Panc1 (cell line): ENCODE measurements at regions not wholly inside any gene's neighbourhood (a gene's known extent, or its start where the extent isn't known, plus 50 kb on each side); places are given as distances from the start of the nearest gene placed in this dataset.

Experiments used
- ATAC-seq: fragments of 200-7000 bp; cut with Tn5 transposase; 2 replicates; pipeline ENCODE4 v1.9.1; 2020; ENCODE audit warnings: mild to moderate bottlenecking, moderate library complexity
- BruUV-seq: library from RNA; stranded (reverse); fragments of 400-500 nt; replicated peaks from 2 replicates; lab custom pipeline; 2021; lab: Mats Ljungman, UMichigan
- CTCF ChIA-PET: fragments of 300-600 bp; sonication (Branson Sonifier 250); formaldehyde crosslinking; loops from one replicate; lab custom pipeline; 2022; ENCODE audit warnings: antibody characterized with exemption; lab: Charles Lee
- POLR2A ChIA-PET: fragments of 300-600 bp; sonication (Branson Sonifier 250); formaldehyde crosslinking; loops from one replicate; lab custom pipeline; 2022; ENCODE audit warnings: antibody characterized with exemption; lab: Charles Lee
- DNase-seq: peaks from one replicate; pipeline ENCODE4 v3.0.0-alpha.2; 2010; ENCODE audit warnings: low read depth, low spot score
- H3K27ac ChIP-seq: 2 replicates; pipeline ENCODE4 v1.5.1; 2011; ENCODE audit warnings: mild to moderate bottlenecking, low read length, inconsistent platforms
- H3K27me3 ChIP-seq: fragments of 200-500 bp; sonication (Bioruptor generic); 2 replicates; pipeline ENCODE4 v1.6.0; 2014; ENCODE audit warnings: low read length, inconsistent platforms; ENCODE audit not compliant: control insufficient read depth, insufficient read depth
- H3K36me3 ChIP-seq: fragments of 200-500 bp; sonication (Bioruptor generic); 2 replicates; pipeline ENCODE4 v1.5.1; 2014; ENCODE audit warnings: inconsistent platforms, mild to moderate bottlenecking, low read length, moderate library complexity; ENCODE audit not compliant: control insufficient read depth, insufficient read depth
- H3K4me1 ChIP-seq: 2 replicates; pipeline ENCODE4 v1.5.1; 2011; ENCODE audit warnings: inconsistent platforms, mild to moderate bottlenecking, low read length, moderate library complexity; ENCODE audit not compliant: control insufficient read depth, insufficient read depth
- H3K4me3 ChIP-seq, 2 experiments: 2 replicates each; pipeline ENCODE4 v1.5.1; 2011 to 2012; ENCODE audit warnings: low read depth in 2 of 2, low read length in 2 of 2, mild to moderate bottlenecking in 2 of 2, inconsistent platforms in 1 of 2, moderate library complexity in 1 of 2
- H3K9me3 ChIP-seq: fragments of 200-500 bp; sonication (Bioruptor generic); 2 replicates; pipeline ENCODE4 v1.5.1; 2014; ENCODE audit warnings: low read depth, mild to moderate bottlenecking, inconsistent platforms, low read length, moderate library complexity; ENCODE audit not compliant: control insufficient read depth, insufficient read depth
- POLR2AphosphoS5 ChIP-seq: IDR thresholded peaks from 2 replicates; pipeline ENCODE4 v1.6.1; 2012; ENCODE audit warnings: mild to moderate bottlenecking, low read depth, low read length, moderate library complexity
- SIN3A ChIP-seq: IDR thresholded peaks from 2 replicates; pipeline ENCODE4 v1.6.1; 2012; ENCODE audit warnings: low read depth, mild to moderate bottlenecking, low read length, moderate library complexity, borderline replicate concordance; ENCODE audit not compliant: insufficient read depth
- TCF7L2 ChIP-seq: IDR thresholded peaks from 2 replicates; pipeline ENCODE4 v1.6.1; 2011; ENCODE audit warnings: mild to moderate bottlenecking, low read depth, low read length, inconsistent platforms
- in situ Hi-C: cut with HindIII; loops from 2 replicates; pipeline ENCODE4 v1.10.0; 2016; ENCODE audit warnings: low sequenced_read_pairs, low pct_unique_long_range_greater_than_20kb
- intact Hi-C: fragments of 100-400 bp; cut with micrococcal nuclease; formaldehyde crosslinking; loops from one replicate; pipeline ENCODE4 v1.10.0; 2022; ENCODE audit not compliant: unreplicated experiment
- TF ChIP-seq, protein P1 (sequence below), 2 experiments: IDR thresholded peaks; 2 replicates each; pipeline ENCODE4 v1.6.1; 2011 to 2012; ENCODE audit warnings: low read depth in 2 of 2, control low read depth in 1 of 2, low read length in 1 of 2, mild to moderate bottlenecking in 1 of 2, moderate library complexity in 1 of 2; ENCODE audit not compliant: insufficient read depth in 1 of 2
- TF ChIP-seq, protein P2 (sequence below): fragments of 450-650 bp; IDR thresholded peaks from 2 replicates; pipeline ENCODE4 v1.5.1; 2017; ENCODE audit warnings: mild to moderate bottlenecking

DNA sequence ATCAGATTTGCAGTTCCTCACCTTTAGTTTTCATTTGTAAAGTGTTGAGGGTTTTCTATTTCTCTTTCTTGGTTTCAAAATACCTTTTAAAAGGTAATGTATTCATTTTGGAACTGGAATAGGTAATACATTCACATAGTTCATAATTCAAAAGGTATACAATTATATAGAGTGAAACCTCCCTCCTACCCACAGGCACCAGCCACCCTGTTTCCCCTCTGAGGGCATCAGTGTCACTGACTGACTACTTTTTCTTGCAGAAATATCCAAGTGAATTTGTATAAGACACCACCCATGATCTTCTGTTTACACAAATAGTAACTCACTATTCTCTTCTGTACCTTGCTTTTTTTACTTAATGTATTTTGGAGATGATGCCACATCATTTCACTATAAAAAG is 139.6 kb upstream of the EGLN3 start:
- ATAC-seq, result no peak
- CTCF ChIA-PET, result no interaction called here
- Histone ChIP-seq H3K9me3 (no peaks in the 10 kb centered on the region), H3K27me3 (no peaks in the 10 kb centered on the region), H3K4me1 (no peaks in the 10 kb centered on the region), H3K36me3 (no peaks in the 10 kb centered on the region), H3K4me3 (no peak overlapping the region), H3K27ac (no peak overlapping the region)
- DNase-seq, result no peak
- POLR2A ChIA-PET, result no interaction called here
- intact Hi-C loops, result no loop called here
- TF ChIP-seq, protein P1, sequence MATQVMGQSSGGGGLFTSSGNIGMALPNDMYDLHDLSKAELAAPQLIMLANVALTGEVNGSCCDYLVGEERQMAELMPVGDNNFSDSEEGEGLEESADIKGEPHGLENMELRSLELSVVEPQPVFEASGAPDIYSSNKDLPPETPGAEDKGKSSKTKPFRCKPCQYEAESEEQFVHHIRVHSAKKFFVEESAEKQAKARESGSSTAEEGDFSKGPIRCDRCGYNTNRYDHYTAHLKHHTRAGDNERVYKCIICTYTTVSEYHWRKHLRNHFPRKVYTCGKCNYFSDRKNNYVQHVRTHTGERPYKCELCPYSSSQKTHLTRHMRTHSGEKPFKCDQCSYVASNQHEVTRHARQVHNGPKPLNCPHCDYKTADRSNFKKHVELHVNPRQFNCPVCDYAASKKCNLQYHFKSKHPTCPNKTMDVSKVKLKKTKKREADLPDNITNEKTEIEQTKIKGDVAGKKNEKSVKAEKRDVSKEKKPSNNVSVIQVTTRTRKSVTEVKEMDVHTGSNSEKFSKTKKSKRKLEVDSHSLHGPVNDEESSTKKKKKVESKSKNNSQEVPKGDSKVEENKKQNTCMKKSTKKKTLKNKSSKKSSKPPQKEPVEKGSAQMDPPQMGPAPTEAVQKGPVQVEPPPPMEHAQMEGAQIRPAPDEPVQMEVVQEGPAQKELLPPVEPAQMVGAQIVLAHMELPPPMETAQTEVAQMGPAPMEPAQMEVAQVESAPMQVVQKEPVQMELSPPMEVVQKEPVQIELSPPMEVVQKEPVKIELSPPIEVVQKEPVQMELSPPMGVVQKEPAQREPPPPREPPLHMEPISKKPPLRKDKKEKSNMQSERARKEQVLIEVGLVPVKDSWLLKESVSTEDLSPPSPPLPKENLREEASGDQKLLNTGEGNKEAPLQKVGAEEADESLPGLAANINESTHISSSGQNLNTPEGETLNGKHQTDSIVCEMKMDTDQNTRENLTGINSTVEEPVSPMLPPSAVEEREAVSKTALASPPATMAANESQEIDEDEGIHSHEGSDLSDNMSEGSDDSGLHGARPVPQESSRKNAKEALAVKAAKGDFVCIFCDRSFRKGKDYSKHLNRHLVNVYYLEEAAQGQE (IDR thresholded peaks at IDR 0.05; ENCODE audit: insufficient read depth in 1 of 2, low read depth in 2 of 2, low read length in 1 of 2), result no peak
- TF ChIP-seq, protein P2, sequence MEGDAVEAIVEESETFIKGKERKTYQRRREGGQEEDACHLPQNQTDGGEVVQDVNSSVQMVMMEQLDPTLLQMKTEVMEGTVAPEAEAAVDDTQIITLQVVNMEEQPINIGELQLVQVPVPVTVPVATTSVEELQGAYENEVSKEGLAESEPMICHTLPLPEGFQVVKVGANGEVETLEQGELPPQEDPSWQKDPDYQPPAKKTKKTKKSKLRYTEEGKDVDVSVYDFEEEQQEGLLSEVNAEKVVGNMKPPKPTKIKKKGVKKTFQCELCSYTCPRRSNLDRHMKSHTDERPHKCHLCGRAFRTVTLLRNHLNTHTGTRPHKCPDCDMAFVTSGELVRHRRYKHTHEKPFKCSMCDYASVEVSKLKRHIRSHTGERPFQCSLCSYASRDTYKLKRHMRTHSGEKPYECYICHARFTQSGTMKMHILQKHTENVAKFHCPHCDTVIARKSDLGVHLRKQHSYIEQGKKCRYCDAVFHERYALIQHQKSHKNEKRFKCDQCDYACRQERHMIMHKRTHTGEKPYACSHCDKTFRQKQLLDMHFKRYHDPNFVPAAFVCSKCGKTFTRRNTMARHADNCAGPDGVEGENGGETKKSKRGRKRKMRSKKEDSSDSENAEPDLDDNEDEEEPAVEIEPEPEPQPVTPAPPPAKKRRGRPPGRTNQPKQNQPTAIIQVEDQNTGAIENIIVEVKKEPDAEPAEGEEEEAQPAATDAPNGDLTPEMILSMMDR, result no peak
- TF ChIP-seq SIN3A (no peak), POLR2AphosphoS5 (no peak), TCF7L2 (no peak)
- in situ Hi-C loops, result no loop called here
- no TSS peak for BruUV-seq

DNA sequence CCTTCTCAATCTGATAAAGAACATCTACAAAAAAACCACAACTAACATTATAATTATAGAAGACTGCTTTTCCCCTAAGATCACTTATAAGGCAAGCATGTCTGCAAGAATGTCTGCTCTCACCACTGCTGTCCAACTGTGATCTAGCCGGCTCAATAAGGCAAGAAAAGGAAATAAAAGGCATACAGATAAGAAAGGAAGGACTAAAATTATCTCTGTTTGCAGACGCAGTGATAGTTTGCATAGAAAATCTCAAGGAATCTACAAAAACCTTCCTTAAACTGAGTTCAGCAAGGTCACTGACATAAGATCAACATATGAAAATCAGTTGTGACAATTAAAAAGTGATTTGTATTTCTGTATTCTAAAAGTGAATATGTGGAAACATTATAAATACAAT is 138.0 kb upstream of the EGLN3 start:
- intact Hi-C loops, result no loop called here
- no TSS peak for BruUV-seq
- CTCF ChIA-PET, result no interaction called here
- TF ChIP-seq POLR2AphosphoS5 (no peak), TCF7L2 (no peak)
- TF ChIP-seq, protein P1 (IDR thresholded peaks at IDR 0.05; ENCODE audit: insufficient read depth in 1 of 2, low read depth in 2 of 2, low read length in 1 of 2), result no peak
- Histone ChIP-seq H3K27ac (no peak overlapping the region), H3K4me1 (no peaks in the 10 kb centered on the region), H3K4me3 (no peak overlapping the region), H3K27me3 (no peaks in the 10 kb centered on the region), H3K9me3 (no peaks in the 10 kb centered on the region), H3K36me3 (no peaks in the 10 kb centered on the region)
- ATAC-seq (no peak), DNase-seq (no peak)
- POLR2A ChIA-PET, result no interaction called here
- in situ Hi-C loops, result no loop called here
